OCI-LY3 (cell line): ENCODE measurements at regions not wholly inside any gene's neighbourhood (a gene's known extent, or its start where the extent isn't known, plus 50 kb on each side); places are given as distances from the start of the nearest gene placed in this dataset.

Experiments
- H2AFZ ChIP-seq: fragments of 200-600, 300-600 bp; shearing (Covaris generic); 2 replicates; pipeline ENCODE4 v1.6.0; 2014; ENCODE audit warnings: antibody characterized with exemption, low read depth, low read length
- H3K27ac ChIP-seq: fragments of 200-600, 300-600 bp; sonication (generic); 2 replicates; pipeline ENCODE4 v1.5.1; 2014; ENCODE audit warnings: mild to moderate bottlenecking, low read length, moderate library complexity, mixed read lengths
- H3K27me3 ChIP-seq: fragments of 200-600, 300-600 bp; sonication (generic); 2 replicates; pipeline ENCODE4 v1.6.1; 2014; ENCODE audit warnings: low read depth, low read length, mixed read lengths
- H3K36me3 ChIP-seq: fragments of 200-600, 300-600 bp; sonication (generic); replicated peaks from 2 replicates; pipeline ENCODE3; 2014; ENCODE audit warnings: low read depth, low read length, mixed read lengths
- H3K4me1 ChIP-seq: fragments of 300-600, 200-600 bp; sonication (generic); 2 replicates; pipeline ENCODE4 v1.6.1; 2014; ENCODE audit warnings: low read length, mixed read lengths
- H3K4me2 ChIP-seq: fragments of 200-600, 300-600 bp; sonication (generic); 2 replicates; pipeline ENCODE4 v1.6.1; 2014; ENCODE audit warnings: low read length, mixed read lengths
- H3K4me3 ChIP-seq: fragments of 300-600, 200-600 bp; sonication (generic); 2 replicates; pipeline ENCODE4 v1.5.1; 2014; ENCODE audit warnings: antibody characterized with exemption, mild to moderate bottlenecking, low read length, moderate library complexity
- H3K79me2 ChIP-seq: fragments of 300-600, 200-600 bp; shearing (Covaris generic); 2 replicates; pipeline ENCODE4 v1.6.1; 2014; ENCODE audit warnings: mild to moderate bottlenecking, low read length, mixed read lengths
- H3K9ac ChIP-seq: fragments of 300-600, 200-600 bp; shearing (Covaris generic); 2 replicates; pipeline ENCODE4 v1.6.0; 2014; ENCODE audit warnings: mild to moderate bottlenecking, low read length, moderate library complexity
- H3K9me3 ChIP-seq: fragments of 200-600, 300-600 bp; shearing (Covaris generic); 2 replicates; pipeline ENCODE4 v1.6.1; 2014; ENCODE audit warnings: low read length, mixed read lengths; ENCODE audit not compliant: insufficient read depth
- H4K20me1 ChIP-seq: fragments of 200-600, 300-600 bp; sonication (generic); 2 replicates; pipeline ENCODE4 v1.6.1; 2016; ENCODE audit warnings: low read length, mixed read lengths; ENCODE audit not compliant: insufficient read depth
- CTCF ChIP-seq: fragments of 200-600, 300-600 bp; sonication (generic); IDR thresholded peaks from 2 replicates; pipeline ENCODE4 v1.5.1; 2014; ENCODE audit warnings: antibody characterized with exemption, low read length, low read depth
- EZH2phosphoT487 ChIP-seq: fragments of 200-600 bp; shearing (Covaris generic); IDR thresholded peaks from 2 replicates; pipeline ENCODE4 v1.6.1; 2018; ENCODE audit warnings: antibody characterized with exemption, mixed run types, low read depth

- Histone ChIP-seq H3K36me3 (no peaks in the 10 kb centered on the region), H3K9ac (no peak overlapping the region), H3K79me2 (no peaks in the 10 kb centered on the region), H3K9me3 (no peaks in the 10 kb centered on the region), H3K27me3 (peaks cover 20% of the 10 kb centered on the region), H4K20me1 (no peaks in the 10 kb centered on the region), H2AFZ (no peak overlapping the region), H3K27ac (no peak overlapping the region), H3K4me1 (no peaks in the 10 kb centered on the region), H3K4me2 (no peak overlapping the region), H3K4me3 (no peak overlapping the region)
- no peak for TF ChIP-seq CTCF
- TF ChIP-seq EZH2phosphoT487 = no peak
Measured at GRCh38 chr2:120425014-120425413, 79.1 kb downstream of the INHBB start.

GRCh38 chr2:120428748-120429147, 82.8 kb downstream of the INHBB start:
- no peaks in the 10 kb centered on the region for H3K4me1 ChIP-seq
- peaks cover 10% of the 10 kb centered on the region for H3K27me3 ChIP-seq
- no peaks in the 10 kb centered on the region for H3K79me2 ChIP-seq
- TF ChIP-seq EZH2phosphoT487 (no peak), CTCF (no peak)
- H3K4me2 ChIP-seq = no peak overlapping the region
- H3K36me3 ChIP-seq = no peaks in the 10 kb centered on the region
- no peak overlapping the region for H2AFZ ChIP-seq
- H4K20me1 ChIP-seq = no peaks in the 10 kb centered on the region
- H3K9ac ChIP-seq = no peak overlapping the region
- no peak overlapping the region for H3K27ac ChIP-seq
- H3K4me3 ChIP-seq = no peak overlapping the region
- no peaks in the 10 kb centered on the region for H3K9me3 ChIP-seq

GRCh38 chr2:120429586-120430500, 83.9 kb downstream of the INHBB start:
- no peaks in the 10 kb centered on the region for H3K9me3 ChIP-seq
- no peak overlapping the region for H3K27ac ChIP-seq
- TF ChIP-seq CTCF (no peak), EZH2phosphoT487 (no peak)
- H3K36me3 ChIP-seq = no peaks in the 10 kb centered on the region
- H3K27me3 ChIP-seq = peaks cover 7% of the 10 kb centered on the region
- no peaks in the 10 kb centered on the region for H4K20me1 ChIP-seq
- no peaks in the 10 kb centered on the region for H3K4me1 ChIP-seq
- H3K4me2 ChIP-seq = no peak overlapping the region
- no peak overlapping the region for H3K9ac ChIP-seq
- no peaks in the 10 kb centered on the region for H3K79me2 ChIP-seq
- no peak overlapping the region for H2AFZ ChIP-seq
- no peak overlapping the region for H3K4me3 ChIP-seq

- H3K27me3 ChIP-seq = peaks cover 7% of the 10 kb centered on the region
- no peaks in the 10 kb centered on the region for H3K4me1 ChIP-seq
- no peak overlapping the region for H3K27ac ChIP-seq
- no peak overlapping the region for H3K4me3 ChIP-seq
- no peaks in the 10 kb centered on the region for H3K79me2 ChIP-seq
- no peaks in the 10 kb centered on the region for H4K20me1 ChIP-seq
- no peaks in the 10 kb centered on the region for H3K9me3 ChIP-seq
- no peak overlapping the region for H2AFZ ChIP-seq
- H3K9ac ChIP-seq = no peak overlapping the region
- no peak for TF ChIP-seq EZH2phosphoT487
- H3K36me3 ChIP-seq = no peaks in the 10 kb centered on the region
- no peak overlapping the region for H3K4me2 ChIP-seq
Measured at GRCh38 chr2:120430501-120430830, 84.5 kb downstream of the INHBB start.
